K562 (cell line): ENCODE measurements at regions not wholly inside any gene's neighbourhood (a gene's known extent, or its start where the extent isn't known, plus 50 kb on each side); places are given as distances from the start of the nearest gene placed in this dataset.

Experiments used
- ATF3 ChIP-seq, 2 experiments: fragments of 450-650 bp in 1 of 2; sonication (generic) in 1 of 2; formaldehyde crosslinking in 1 of 2; IDR thresholded peaks in 1 of 2; conservative IDR thresholded peaks in 1 of 2; 2 replicates each; pipeline versions ENCODE4 v1.6.1 to v1.8.1; 2016 to 2023; ENCODE audit warnings: mild to moderate bottlenecking in 2 of 2, moderate library complexity in 2 of 2, inconsistent platforms in 1 of 2, missing genetic modification reagents in 1 of 2
- CBX5 ChIP-seq: IDR thresholded peaks from 2 replicates; pipeline ENCODE4 v1.6.1; 2014; ENCODE audit warnings: low read depth, borderline replicate concordance
- CTCF ChIP-seq, 3 experiments: IDR thresholded peaks in 2 of 3; conservative IDR thresholded peaks in 1 of 3; 2 replicates each; pipeline ENCODE4 v1.5.1; 2011 to 2012; ENCODE audit warnings: low read length in 3 of 3, mild to moderate bottlenecking in 3 of 3, control low read depth in 2 of 3, improper control_type of control experiment in 1 of 3, inconsistent platforms in 1 of 3, low read depth in 1 of 3, mixed read lengths in 1 of 3, moderate library complexity in 1 of 3; ENCODE audit not compliant: insufficient read depth in 2 of 3
- ELK1 ChIP-seq: sonication (generic); formaldehyde crosslinking; IDR thresholded peaks from 2 replicates; pipeline ENCODE4 v1.8.1; 2022; ENCODE audit warnings: missing genetic modification reagents
- ESRRA ChIP-seq: fragments of 450-650 bp; IDR thresholded peaks from 2 replicates; pipeline ENCODE4 v1.6.1; 2014; ENCODE audit warnings: low read depth, mild to moderate bottlenecking, moderate library complexity, borderline replicate concordance
- GATA2 ChIP-seq: sonication (generic); formaldehyde crosslinking; IDR thresholded peaks from 2 replicates; pipeline ENCODE4 v1.4.0; 2020; ENCODE audit warnings: mild to moderate bottlenecking, missing genetic modification reagents
- HIVEP1 ChIP-seq: fragments of 250-450 bp; sonication (Bioruptor Pico); IDR thresholded peaks from 2 replicates; pipeline ENCODE4 v1.4.0; 2020; ENCODE audit warnings: mild to moderate bottlenecking
- MEF2D ChIP-seq: conservative IDR thresholded peaks from 2 replicates; pipeline ENCODE4 v1.6.1; 2016; ENCODE audit warnings: low read depth, missing genetic modification characterization, missing compliant biosample characterization
- NR2C1 ChIP-seq, 2 experiments: fragments of 450-650 bp; IDR thresholded peaks; 2 replicates each; pipeline ENCODE4 v1.6.1; 2017; ENCODE audit warnings: mild to moderate bottlenecking in 2 of 2, antibody characterized with exemption in 1 of 2, inconsistent platforms in 1 of 2, missing compliant biosample characterization in 1 of 2, missing genetic modification characterization in 1 of 2
- POLR2A ChIP-seq: fragments of 450-650 bp; conservative IDR thresholded peaks from 2 replicates; pipeline ENCODE4 v1.6.1; 2016
- RHOXF2B ChIP-seq: fragments of 250-450 bp; sonication (Bioruptor Pico); conservative IDR thresholded peaks from 2 replicates; pipeline ENCODE4 v1.5.1; 2021
- SMAD4 ChIP-seq: fragments of 250-450 bp; sonication (Bioruptor Pico); conservative IDR thresholded peaks from 2 replicates; pipeline ENCODE4 v1.8.0; 2021; ENCODE audit warnings: inconsistent platforms, mild to moderate bottlenecking, moderate library complexity
- THAP7 ChIP-seq: fragments of 250-450 bp; sonication (Bioruptor Pico); IDR thresholded peaks from 2 replicates; pipeline ENCODE4 v1.5.0; 2021
- ZBTB34 ChIP-seq: fragments of 250-450 bp; sonication (Bioruptor Pico); IDR thresholded peaks from 2 replicates; pipeline ENCODE4 v1.8.0; 2021; ENCODE audit warnings: mild to moderate bottlenecking, moderate library complexity
- ZBTB7A ChIP-seq: IDR thresholded peaks from 2 replicates; pipeline ENCODE4 v1.6.1; 2011; ENCODE audit warnings: low read depth, mild to moderate bottlenecking, low read length, moderate library complexity, borderline replicate concordance; ENCODE audit not compliant: control insufficient read depth
- ZFPM2 ChIP-seq: fragments of 250-450 bp; sonication (Bioruptor Pico); IDR thresholded peaks from 2 replicates; pipeline ENCODE4 v1.5.1; 2022; ENCODE audit warnings: mild to moderate bottlenecking
- ZNF384 ChIP-seq: IDR thresholded peaks from 2 replicates; pipeline ENCODE4 v1.6.1; 2012; ENCODE audit warnings: low read depth, low read length, improper control_type of control experiment
- ZNF592 ChIP-seq: fragments of 450-650 bp; IDR thresholded peaks from 2 replicates; pipeline ENCODE4 v1.6.1; 2017; ENCODE audit warnings: antibody characterized with exemption, mild to moderate bottlenecking

GRCh38 chr12:105880824-105881388 is 257.8 kb downstream of the NUAK1 start (continued):
- TF ChIP-seq CTCF (IDR thresholded peaks at IDR 0.05 in 2 of 3, conservative IDR thresholded peaks at IDR 0.05 in 1 of 3; ENCODE audit: insufficient read depth in 2 of 3, low read depth in 1 of 3, low read length in 3 of 3) (no peak), MEF2D (tag) (no peak), ZFPM2 (CRISPR knock-in tag) (no peak), RHOXF2B (CRISPR knock-in tag) (no peak), ATF3 (IDR thresholded peaks at IDR 0.05) (no peak), ATF3 (CRISPR knock-in tag; conservative IDR thresholded peaks at IDR 0.05) (no peak), NR2C1 (IDR thresholded peaks at IDR 0.05) (no peak), NR2C1 (tag; IDR thresholded peaks at IDR 0.05) (no peak), ZBTB7A (no peak), SMAD4 (no peak), POLR2A (no peak), ZBTB34 (CRISPR knock-in tag) (no peak), GATA2 (no peak), CBX5 (no peak), ESRRA (peak; percentile 54; the same call in 1 of the 2 replicates), ZNF384 (no peak), ELK1 (CRISPR knock-in tag) (no peak), HIVEP1 (CRISPR knock-in tag) (no peak), ZNF592 (0 out of 2 replicates have a peak, but pooled peaks have one; percentile 38), THAP7 (CRISPR knock-in tag) (no peak)
